HCT116 (cell line): ENCODE measurements at regions not wholly inside any gene's neighbourhood (a gene's known extent, or its start where the extent isn't known, plus 50 kb on each side); places are given as distances from the start of the nearest gene placed in this dataset.

Experiments used
- ATAC-seq: fragments of 200-7000 bp; cut with Tn5 transposase; 2 replicates; pipeline ENCODE4 v1.9.1; 2020; ENCODE audit warnings: mild to moderate bottlenecking, moderate library complexity
- BruUV-seq: library from RNA; stranded (reverse); fragments of 400-500 nt; replicated peaks from 2 replicates; lab custom pipeline; 2021; lab: Mats Ljungman, UMichigan
- CTCF ChIA-PET: fragments of 300-600 bp; sonication (Branson Sonifier 250); formaldehyde crosslinking; loops from one replicate; lab custom pipeline; 2021; ENCODE audit warnings: antibody characterized with exemption; lab: Charles Lee
- POLR2A ChIA-PET: fragments of 300-600, 350-600 bp; sonication (Branson Sonifier 250); formaldehyde crosslinking; loops from one replicate; lab custom pipeline; 2021; ENCODE audit warnings: antibody characterized with exemption; lab: Charles Lee
- RAD21 ChIA-PET, 2 experiments: fragments of 300-600 bp; sonication (Branson Sonifier 250); formaldehyde crosslinking; loops; one replicate each; lab custom pipeline; 2023; ENCODE audit warnings: low total read pairs in 2 of 2; ENCODE audit not compliant: uncharacterized antibody in 2 of 2, unreplicated experiment in 2 of 2, low non-redundant PET in 1 of 2; lab: Charles Lee
- DNase-seq: peaks from one replicate; pipeline ENCODE4 v3.0.0-alpha.2; 2010; ENCODE audit warnings: low read depth, low spot score
- H2AFZ ChIP-seq: fragments of 200-600 bp; shearing (Covaris generic), sonication (generic); 2 replicates; pipeline ENCODE4 v1.6.1; 2017; ENCODE audit warnings: low read depth, mixed run types, mixed read lengths, antibody characterized with exemption, low read length; ENCODE audit not compliant: poor library complexity, severe bottlenecking
- H3K27ac ChIP-seq: 2 replicates; pipeline ENCODE4 v1.5.1; 2012; ENCODE audit warnings: low read depth, low read length
- H3K27me3 ChIP-seq: fragments of 200-600 bp; sonication (generic); 2 replicates; pipeline ENCODE4 v1.6.1; 2016; ENCODE audit warnings: mixed run types, low read length, mixed read lengths; ENCODE audit not compliant: insufficient read depth
- H3K36me3 ChIP-seq, 2 experiments: fragments of 200-500 bp in 1 of 2; fragments of 200-600 bp in 1 of 2; sonication (Bioruptor generic) in 1 of 2; sonication (generic) in 1 of 2; 2 replicates each; pipeline versions ENCODE4 v1.5.1 to v1.6.1; 2014 to 2016; ENCODE audit warnings: low read length in 2 of 2, inconsistent platforms in 1 of 2, mixed read lengths in 1 of 2, mixed run types in 1 of 2; ENCODE audit not compliant: insufficient read depth in 2 of 2, control insufficient read depth in 1 of 2
- H3K4me1 ChIP-seq, 2 experiments: fragments of 200-600 bp in 1 of 2; sonication (generic) in 1 of 2; 2 replicates each; pipeline versions ENCODE4 v1.5.1 to v1.6.1; 2012 to 2017; ENCODE audit warnings: low read length in 2 of 2, inconsistent platforms in 1 of 2, mild to moderate bottlenecking in 1 of 2, mixed read lengths in 1 of 2, mixed run types in 1 of 2, moderate library complexity in 1 of 2; ENCODE audit not compliant: insufficient read depth in 2 of 2, control insufficient read depth in 1 of 2
- H3K4me2 ChIP-seq: fragments of 200-600 bp; sonication (generic); 2 replicates; pipeline ENCODE4 v1.6.1; 2017; ENCODE audit warnings: mixed run types, low read length, mixed read lengths
- H3K4me3 ChIP-seq, 2 experiments: fragments of 200-600 bp in 1 of 2; sonication (generic) in 1 of 2; replicated peaks in 1 of 2; 2 replicates each; pipeline ENCODE4 v1.5.1; 2011 to 2016; ENCODE audit warnings: low read length in 2 of 2, control low read depth in 1 of 2, low read depth in 1 of 2, mild to moderate bottlenecking in 1 of 2, mixed read lengths in 1 of 2, mixed run types in 1 of 2
- H3K79me2 ChIP-seq: fragments of 200-600 bp; sonication (generic); 2 replicates; pipeline ENCODE4 v1.6.1; 2017; ENCODE audit warnings: mild to moderate bottlenecking, mixed run types, low read length, moderate library complexity, mixed read lengths; ENCODE audit not compliant: insufficient read depth
- H3K9ac ChIP-seq: fragments of 200-600 bp; sonication (generic); 2 replicates; pipeline ENCODE4 v1.6.1; 2016; ENCODE audit warnings: low read length, mixed read lengths
- H3K9me2 ChIP-seq: fragments of 200-600 bp; sonication (generic), shearing (Covaris generic); 2 replicates; pipeline ENCODE4 v1.6.1; 2017; ENCODE audit warnings: mixed run types, mild to moderate bottlenecking, moderate library complexity; ENCODE audit not compliant: insufficient read depth
- H3K9me3 ChIP-seq, 2 experiments: fragments of 200-500 bp in 1 of 2; fragments of 200-600 bp in 1 of 2; sonication (Bioruptor generic) in 1 of 2; sonication (generic) in 1 of 2; 2 replicates each; pipeline ENCODE4 v1.6.1; 2014 to 2017; ENCODE audit warnings: low read length in 2 of 2, mixed read lengths in 2 of 2, inconsistent platforms in 1 of 2, low read depth in 1 of 2, mild to moderate bottlenecking in 1 of 2, mixed run types in 1 of 2, moderate library complexity in 1 of 2; ENCODE audit not compliant: control insufficient read depth in 1 of 2, insufficient read depth in 1 of 2
- H4K20me1 ChIP-seq: fragments of 200-600 bp; sonication (generic), shearing (Covaris generic); 2 replicates; pipeline ENCODE4 v1.6.1; 2017; ENCODE audit warnings: mixed run types, mild to moderate bottlenecking, moderate library complexity; ENCODE audit not compliant: insufficient read depth
- CBX3 ChIP-seq: IDR thresholded peaks from 2 replicates; pipeline ENCODE4 v1.6.1; 2012; ENCODE audit warnings: low read depth
- CEBPB ChIP-seq: IDR thresholded peaks from 2 replicates; pipeline ENCODE4 v1.6.1; 2012; ENCODE audit warnings: low read depth
- EGR1 ChIP-seq: IDR thresholded peaks from 2 replicates; pipeline ENCODE4 v1.6.1; 2012; ENCODE audit warnings: low read depth
- EZH2 ChIP-seq: fragments of 200-600 bp; sonication (generic); IDR thresholded peaks from 2 replicates; pipeline ENCODE4 v1.6.1; 2017; ENCODE audit warnings: antibody characterized with exemption, mixed run types
- FOSL1 ChIP-seq: IDR thresholded peaks from 2 replicates; pipeline ENCODE4 v1.6.1; 2012; ENCODE audit warnings: low read depth
- JUND ChIP-seq: IDR thresholded peaks from 2 replicates; pipeline ENCODE4 v1.6.1; 2012
- SIN3A ChIP-seq: IDR thresholded peaks from 2 replicates; pipeline ENCODE4 v1.6.1; 2012; ENCODE audit warnings: low read depth
- SP1 ChIP-seq: IDR thresholded peaks from 2 replicates; pipeline ENCODE4 v1.6.1; 2012; ENCODE audit warnings: low read depth
- SRF ChIP-seq: IDR thresholded peaks from 2 replicates; pipeline ENCODE4 v1.6.1; 2012; ENCODE audit warnings: low read depth
- TCF7L2 ChIP-seq: IDR thresholded peaks from 2 replicates; pipeline ENCODE4 v1.7.0; 2011; ENCODE audit warnings: borderline replicate concordance, inconsistent platforms; ENCODE audit not compliant: insufficient read depth, insufficient read length; ENCODE audit errors: extremely low read depth
- intact Hi-C: fragments of 100-400 bp; cut with micrococcal nuclease; formaldehyde crosslinking; loops from 2 replicates; pipeline ENCODE4 v1.10.0; 2022
- TF ChIP-seq, protein P1 (sequence below): IDR thresholded peaks from 2 replicates; pipeline ENCODE4 v1.6.1; 2012
- TF ChIP-seq, protein P2 (sequence below): IDR thresholded peaks from 2 replicates; pipeline ENCODE4 v1.6.1; 2012; ENCODE audit warnings: low read depth
- TF ChIP-seq, protein P3 (sequence below): IDR thresholded peaks from 2 replicates; pipeline ENCODE4 v1.6.1; 2011; ENCODE audit warnings: mild to moderate bottlenecking, low read length, moderate library complexity; ENCODE audit not compliant: insufficient replicate concordance; ENCODE audit errors: extremely low read depth
- TF ChIP-seq, protein P4 (sequence below): IDR thresholded peaks from 2 replicates; pipeline ENCODE4 v1.6.1; 2012

- no peak overlapping the region for H3K27ac ChIP-seq
- H2AFZ ChIP-seq, result no peak overlapping the region
- no peaks in the 10 kb centered on the region for H4K20me1 ChIP-seq
- no peak overlapping the region for H3K9ac ChIP-seq
- ChIA-PET POLR2A (no interaction called here), RAD21 (no interaction called here), CTCF (no interaction called here)
- no peaks in the 10 kb centered on the region for H3K4me1 ChIP-seq
- no peaks in the 10 kb centered on the region for H3K27me3 ChIP-seq
- no peaks in the 10 kb centered on the region for H3K9me2 ChIP-seq
- no peaks in the 10 kb centered on the region for H3K36me3 ChIP-seq
- no peak overlapping the region for H3K4me3 ChIP-seq
- no TSS peak for BruUV-seq
- no peak overlapping the region for H3K4me2 ChIP-seq
- no peak for DNase-seq
- H3K9me3 ChIP-seq, result peaks cover 10 to 15% of the 10 kb centered on the region in 2 experiments; a peak in 2 of 4 replicates
- no peaks in the 10 kb centered on the region for H3K79me2 ChIP-seq
- intact Hi-C loops, result no loop called here
- TF ChIP-seq JUND (no peak), CBX3 (no peak), SIN3A (no peak), TCF7L2 (no peak), SRF (no peak), FOSL1 (no peak), CEBPB (no peak), EZH2 (no peak), EGR1 (no peak), SP1 (no peak)
- TF ChIP-seq, protein P1, sequence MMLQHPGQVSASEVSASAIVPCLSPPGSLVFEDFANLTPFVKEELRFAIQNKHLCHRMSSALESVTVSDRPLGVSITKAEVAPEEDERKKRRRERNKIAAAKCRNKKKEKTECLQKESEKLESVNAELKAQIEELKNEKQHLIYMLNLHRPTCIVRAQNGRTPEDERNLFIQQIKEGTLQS, result no peak
- TF ChIP-seq, protein P2, sequence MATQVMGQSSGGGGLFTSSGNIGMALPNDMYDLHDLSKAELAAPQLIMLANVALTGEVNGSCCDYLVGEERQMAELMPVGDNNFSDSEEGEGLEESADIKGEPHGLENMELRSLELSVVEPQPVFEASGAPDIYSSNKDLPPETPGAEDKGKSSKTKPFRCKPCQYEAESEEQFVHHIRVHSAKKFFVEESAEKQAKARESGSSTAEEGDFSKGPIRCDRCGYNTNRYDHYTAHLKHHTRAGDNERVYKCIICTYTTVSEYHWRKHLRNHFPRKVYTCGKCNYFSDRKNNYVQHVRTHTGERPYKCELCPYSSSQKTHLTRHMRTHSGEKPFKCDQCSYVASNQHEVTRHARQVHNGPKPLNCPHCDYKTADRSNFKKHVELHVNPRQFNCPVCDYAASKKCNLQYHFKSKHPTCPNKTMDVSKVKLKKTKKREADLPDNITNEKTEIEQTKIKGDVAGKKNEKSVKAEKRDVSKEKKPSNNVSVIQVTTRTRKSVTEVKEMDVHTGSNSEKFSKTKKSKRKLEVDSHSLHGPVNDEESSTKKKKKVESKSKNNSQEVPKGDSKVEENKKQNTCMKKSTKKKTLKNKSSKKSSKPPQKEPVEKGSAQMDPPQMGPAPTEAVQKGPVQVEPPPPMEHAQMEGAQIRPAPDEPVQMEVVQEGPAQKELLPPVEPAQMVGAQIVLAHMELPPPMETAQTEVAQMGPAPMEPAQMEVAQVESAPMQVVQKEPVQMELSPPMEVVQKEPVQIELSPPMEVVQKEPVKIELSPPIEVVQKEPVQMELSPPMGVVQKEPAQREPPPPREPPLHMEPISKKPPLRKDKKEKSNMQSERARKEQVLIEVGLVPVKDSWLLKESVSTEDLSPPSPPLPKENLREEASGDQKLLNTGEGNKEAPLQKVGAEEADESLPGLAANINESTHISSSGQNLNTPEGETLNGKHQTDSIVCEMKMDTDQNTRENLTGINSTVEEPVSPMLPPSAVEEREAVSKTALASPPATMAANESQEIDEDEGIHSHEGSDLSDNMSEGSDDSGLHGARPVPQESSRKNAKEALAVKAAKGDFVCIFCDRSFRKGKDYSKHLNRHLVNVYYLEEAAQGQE, result no peak
- TF ChIP-seq, protein P3, sequence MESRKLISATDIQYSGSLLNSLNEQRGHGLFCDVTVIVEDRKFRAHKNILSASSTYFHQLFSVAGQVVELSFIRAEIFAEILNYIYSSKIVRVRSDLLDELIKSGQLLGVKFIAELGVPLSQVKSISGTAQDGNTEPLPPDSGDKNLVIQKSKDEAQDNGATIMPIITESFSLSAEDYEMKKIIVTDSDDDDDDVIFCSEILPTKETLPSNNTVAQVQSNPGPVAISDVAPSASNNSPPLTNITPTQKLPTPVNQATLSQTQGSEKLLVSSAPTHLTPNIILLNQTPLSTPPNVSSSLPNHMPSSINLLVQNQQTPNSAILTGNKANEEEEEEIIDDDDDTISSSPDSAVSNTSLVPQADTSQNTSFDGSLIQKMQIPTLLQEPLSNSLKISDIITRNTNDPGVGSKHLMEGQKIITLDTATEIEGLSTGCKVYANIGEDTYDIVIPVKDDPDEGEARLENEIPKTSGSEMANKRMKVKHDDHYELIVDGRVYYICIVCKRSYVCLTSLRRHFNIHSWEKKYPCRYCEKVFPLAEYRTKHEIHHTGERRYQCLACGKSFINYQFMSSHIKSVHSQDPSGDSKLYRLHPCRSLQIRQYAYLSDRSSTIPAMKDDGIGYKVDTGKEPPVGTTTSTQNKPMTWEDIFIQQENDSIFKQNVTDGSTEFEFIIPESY, result no peak
- TF ChIP-seq, protein P4, sequence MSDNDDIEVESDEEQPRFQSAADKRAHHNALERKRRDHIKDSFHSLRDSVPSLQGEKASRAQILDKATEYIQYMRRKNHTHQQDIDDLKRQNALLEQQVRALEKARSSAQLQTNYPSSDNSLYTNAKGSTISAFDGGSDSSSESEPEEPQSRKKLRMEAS, result no peak
- TF ChIP-seq, all 23 proteins: peak for 0
- ATAC-seq, result no peak
Observed at GRCh38 chr5:24053737-24054136, 546.3 kb downstream of the PRDM9 start.
